DMS53 treated with DMSO at 0.1 percent for 48 hours (cell line): ENCODE measurements at regions not wholly inside any gene's neighbourhood (a gene's known extent, or its start where the extent isn't known, plus 50 kb on each side); places are given as distances from the start of the nearest gene placed in this dataset.

ENCODE experiments used
- DNase-seq: peaks from one replicate; lab custom pipeline; 2025; ENCODE audit not compliant: unreplicated experiment; lab: John Stamatoyannopoulos, UW

DNA sequence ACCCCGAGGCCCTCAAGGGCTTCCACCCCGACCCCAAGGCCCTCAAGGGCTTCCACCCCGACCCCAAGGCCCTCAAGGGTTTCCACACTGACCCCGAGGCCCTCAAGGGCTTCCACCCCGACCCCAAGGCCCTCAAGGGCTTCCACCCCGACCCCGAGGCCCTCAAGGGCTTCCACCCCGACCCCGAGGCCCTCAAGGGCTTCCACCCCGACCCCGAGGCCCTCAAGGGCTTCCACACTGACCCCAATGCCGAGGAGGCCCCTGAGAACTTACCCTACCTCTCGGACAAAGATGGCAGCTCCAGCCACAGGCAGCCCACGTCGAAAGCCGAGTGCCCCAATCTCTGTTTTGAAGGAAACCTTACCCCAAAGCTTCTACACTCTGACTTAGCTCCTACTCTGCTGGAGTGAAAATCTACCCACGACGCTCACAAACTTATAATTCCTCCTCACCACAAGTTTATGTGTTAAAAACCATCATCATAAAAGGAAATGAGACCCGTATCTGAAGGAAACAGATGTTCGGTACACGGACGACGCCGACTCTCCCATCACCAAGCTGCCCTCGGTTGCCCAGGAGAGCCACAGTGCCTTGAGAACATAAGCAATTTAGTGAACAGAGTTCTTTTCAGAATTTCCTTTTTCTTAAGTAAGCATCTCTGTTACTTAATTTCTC is 61.2 kb upstream of the RPH3AL start:
- no peak for DNase-seq

DNA sequence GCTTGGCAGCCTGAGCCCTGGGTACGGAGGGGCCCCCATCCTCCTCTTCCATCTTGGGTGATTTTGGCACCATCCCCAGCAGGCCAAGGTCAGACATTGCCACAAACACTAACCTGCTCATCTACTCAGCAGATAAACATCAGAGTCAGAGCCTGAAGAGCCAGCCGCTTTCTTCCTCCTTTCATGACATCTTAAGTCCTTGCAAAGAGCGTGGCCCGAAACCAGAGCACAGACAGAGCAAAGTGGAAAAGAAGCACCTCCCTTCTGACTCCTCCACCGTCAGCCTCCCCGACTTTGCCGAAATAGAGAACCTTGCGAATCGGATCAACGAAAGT is 60.4 kb upstream of the RPH3AL start:
- no peak for DNase-seq

DNA sequence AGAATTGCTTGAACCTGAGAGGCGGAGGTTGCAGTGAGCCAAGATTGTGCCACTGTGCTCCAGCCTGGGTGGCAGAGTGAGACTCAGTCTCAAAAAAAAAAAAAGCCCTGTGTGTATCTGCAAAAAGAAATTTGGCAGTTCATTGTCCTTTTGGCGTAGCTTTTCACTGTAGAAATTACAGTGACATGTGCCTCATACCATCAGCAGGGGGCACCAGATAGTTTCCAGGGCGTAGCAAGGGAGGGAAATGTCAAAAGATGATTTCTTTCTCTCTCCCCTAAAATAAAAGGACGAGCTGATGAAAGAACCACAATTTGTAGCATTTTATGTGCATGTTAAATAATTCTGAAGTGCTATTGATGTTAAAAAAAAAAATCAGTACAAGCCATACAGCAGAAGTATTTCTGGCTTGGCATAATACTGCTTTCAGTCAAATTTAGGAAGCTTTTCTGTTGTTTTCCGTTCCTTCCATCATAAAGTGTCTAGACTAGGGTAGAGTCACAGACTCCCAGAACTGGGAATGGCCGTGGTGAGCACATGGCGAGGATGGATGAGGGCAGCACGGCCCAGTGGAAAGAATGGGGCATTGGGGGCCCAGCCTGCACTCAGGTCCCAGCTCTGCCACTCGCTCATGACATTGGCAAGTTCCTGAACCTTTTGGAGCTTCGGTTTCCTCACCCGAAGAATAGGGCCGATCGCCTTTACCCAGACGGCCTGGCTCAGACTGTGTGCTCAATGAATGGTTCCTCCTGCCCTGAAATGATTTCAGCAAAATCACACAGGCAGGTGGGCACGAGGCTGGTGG is 59.8 kb upstream of the RPH3AL start:
- DNase-seq, result peak; percentile 17

DNA sequence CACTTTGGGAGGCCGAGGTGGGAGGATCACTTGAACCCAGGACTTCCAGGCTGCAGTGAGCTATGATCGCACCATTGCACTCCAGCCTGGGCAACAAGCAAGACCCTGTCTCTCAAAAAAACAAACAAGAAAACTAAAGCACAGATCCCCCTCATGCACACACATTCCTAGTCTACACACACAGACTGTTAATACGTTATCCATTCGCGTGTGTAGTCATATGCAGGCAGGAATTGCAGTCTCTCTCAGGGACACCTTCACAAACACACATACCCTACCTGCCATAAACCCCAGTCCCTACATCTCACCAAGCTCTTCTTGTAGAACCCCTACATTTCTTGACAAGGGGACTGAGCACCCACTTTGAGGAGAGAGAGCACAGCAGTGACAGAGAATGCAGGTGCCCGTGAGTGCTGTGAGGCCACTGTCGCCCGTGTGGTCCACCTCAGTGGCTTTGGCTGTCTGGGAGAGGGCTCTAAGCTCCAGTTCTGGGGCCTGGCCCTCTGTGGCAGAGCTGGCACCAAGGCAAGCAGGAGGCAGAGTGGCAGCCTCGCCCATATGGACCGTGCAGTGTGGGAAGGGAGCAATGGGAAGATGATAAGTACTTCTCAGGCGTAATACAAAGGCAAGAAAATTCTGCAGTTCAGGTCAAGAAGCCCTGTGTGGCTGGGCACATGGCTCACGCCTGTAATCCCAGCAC is 59.0 kb upstream of the RPH3AL start:
- DNase-seq, result no peak

DNA sequence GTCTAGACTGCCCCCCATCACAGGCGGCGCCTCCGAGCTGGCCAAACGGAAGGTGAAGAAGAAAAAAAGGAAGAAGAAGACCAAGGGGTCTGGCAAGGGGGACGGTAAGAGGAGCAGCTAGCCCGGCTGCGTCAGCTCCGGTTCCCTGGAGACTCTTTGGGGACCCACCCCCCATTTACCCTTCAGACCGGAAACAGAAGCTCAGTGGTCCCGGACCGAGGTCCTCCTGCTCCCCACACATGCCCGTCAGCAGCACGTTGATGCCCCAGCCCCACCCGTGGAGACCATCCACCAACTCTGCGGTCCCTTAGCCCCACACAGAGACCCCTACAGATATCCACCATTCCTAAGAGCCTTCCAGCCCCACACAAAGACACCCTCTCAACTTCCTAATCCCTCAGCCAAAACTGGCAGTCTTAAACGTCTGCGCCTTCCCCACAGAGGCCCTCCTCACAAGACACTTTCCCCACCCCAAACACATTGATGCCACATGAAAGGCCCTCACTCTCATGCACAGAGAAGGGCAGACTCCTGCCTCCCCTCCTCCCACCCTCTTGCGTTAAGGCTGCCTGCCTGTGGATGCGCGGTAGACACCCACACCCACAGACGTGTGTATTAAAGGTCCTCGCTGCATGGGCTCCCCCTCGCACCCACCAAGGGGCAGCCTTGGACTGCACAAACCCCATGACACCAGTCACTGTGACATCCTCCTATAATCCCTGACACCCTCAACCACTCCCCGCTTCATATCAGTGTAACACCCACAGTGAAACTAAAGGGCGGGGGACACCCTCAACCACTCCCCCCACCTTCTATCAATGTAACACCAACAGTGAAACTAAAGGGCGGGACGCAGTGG is 58.2 kb upstream of the RPH3AL start:
- DNase-seq, result no peak

DNA sequence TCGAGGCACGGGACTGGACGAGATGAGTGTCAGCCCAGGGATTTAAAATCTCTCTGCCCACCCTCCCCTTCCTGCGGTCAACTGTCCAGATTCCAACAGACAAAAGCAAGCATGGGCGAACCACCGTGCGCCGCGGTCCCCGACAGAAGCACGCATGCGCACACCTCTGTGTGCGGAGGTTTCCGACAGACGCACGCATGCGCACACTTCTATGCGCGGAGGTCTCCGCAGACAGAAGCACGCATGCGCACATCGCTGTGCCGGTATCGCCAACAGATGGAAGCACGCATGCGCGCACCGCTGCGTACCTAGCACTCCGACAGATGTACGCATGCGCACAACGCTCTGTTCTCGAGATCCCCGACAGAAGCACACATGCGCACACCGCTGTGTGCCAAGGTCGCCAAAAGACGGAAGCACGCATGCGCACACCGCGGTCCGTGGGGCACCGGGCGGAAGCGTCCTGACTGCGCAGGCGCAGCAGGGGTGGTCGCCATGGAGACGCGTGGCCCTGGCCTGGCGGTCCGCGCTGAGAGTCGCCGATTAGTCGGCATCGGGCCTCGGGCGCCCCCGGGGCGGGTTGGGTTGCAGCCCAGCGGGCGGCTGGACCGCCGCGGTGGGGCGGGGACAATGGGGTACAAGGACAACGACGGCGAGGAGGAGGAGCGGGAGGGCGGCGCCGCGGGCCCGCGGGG is 57.4 kb upstream of the RPH3AL start:
- peak; percentile 94 for DNase-seq

DNA sequence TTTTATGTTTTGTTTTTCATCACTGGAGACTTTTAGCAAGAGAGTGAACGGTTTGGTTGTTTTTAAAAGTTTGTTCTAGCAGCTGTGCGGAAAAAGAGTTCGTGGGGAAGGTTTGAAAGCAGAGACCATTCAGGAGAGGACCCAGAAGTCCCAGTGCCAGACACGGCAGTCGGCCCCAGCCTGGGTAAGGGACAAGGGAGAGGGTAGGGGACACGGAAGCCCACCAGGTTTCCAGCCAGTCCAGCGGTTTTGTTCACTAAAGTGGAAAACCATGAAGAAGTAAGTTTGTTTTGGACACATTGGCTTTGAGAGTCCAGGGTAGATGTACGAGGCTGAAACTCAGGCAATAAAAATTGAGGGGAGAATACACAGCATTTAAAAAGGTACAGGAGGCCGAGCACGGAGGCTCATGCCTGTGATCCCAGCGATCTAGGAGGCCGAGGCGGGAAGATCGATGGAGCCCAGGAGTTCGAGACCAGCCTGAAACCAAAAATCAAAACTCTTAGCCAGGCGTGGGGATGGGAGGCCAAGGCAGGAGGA is 56.8 kb upstream of the RPH3AL start:
- DNase-seq, result no peak

DNA sequence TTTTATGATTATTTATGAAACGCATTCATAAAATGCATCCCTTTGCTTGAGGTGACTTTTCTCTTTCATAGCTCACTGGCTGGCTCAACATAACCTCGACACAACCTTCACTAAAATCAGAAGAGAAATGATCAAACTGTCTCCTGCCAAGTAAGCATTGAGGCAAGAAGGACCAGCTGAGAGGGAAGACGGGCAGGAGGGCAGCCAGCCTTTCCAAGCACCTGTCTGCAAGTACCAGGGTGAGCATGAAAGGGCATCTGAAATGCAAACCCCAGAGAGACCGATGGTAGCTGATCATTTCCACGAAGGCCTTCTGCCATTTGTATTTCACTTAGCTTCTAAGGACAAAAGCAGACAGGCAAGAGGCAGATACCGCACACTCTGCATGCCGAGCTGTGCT is 52.1 kb upstream of the RPH3AL start:
- DNase-seq, result no peak
